ENCODE measurements at regions not wholly inside any gene's neighbourhood (a gene's known extent, or its start where the extent isn't known, plus 50 kb on each side); places are given as distances from the start of the nearest gene placed in this dataset.

- DNase-seq (no peak), ATAC-seq (replicated peaks in 1 of 2) (no peak)
- Mint-ChIP-seq H3K4me3 (no peak overlapping the region), H3K27ac (no peak overlapping the region), H3K36me3 (ENCODE audit: insufficient read depth in 2 of 2) (no peaks in the 10 kb centered on the region), H3K4me1 (ENCODE audit: low read depth) (no peaks in the 10 kb centered on the region), H3K9me3 (peaks cover 3 to 5% of the 10 kb centered on the region in 2 donors), H3K27me3 (ENCODE audit: low read depth) (no peaks in the 10 kb centered on the region)
These were observed 344.9 kb downstream of the EFNA5 start for GRCh38 chr5:107325866-107326265.

- ATAC-seq (replicated peaks in 1 of 2): no peak
- no peaks in the 10 kb centered on the region for H3K27me3 Mint-ChIP-seq (ENCODE audit: low read depth)
- H3K4me1 Mint-ChIP-seq (ENCODE audit: low read depth): no peaks in the 10 kb centered on the region
- H3K36me3 Mint-ChIP-seq (ENCODE audit: insufficient read depth in 2 of 2): no peaks in the 10 kb centered on the region
- no peak overlapping the region for H3K27ac Mint-ChIP-seq
- peaks cover 0 to 5% of the 10 kb centered on the region in 2 donors for H3K9me3 Mint-ChIP-seq
- no peak overlapping the region for H3K4me3 Mint-ChIP-seq
- no peak for DNase-seq
These were observed 345.9 kb downstream of the EFNA5 start for GRCh38 chr5:107324809-107325208.

DNA sequence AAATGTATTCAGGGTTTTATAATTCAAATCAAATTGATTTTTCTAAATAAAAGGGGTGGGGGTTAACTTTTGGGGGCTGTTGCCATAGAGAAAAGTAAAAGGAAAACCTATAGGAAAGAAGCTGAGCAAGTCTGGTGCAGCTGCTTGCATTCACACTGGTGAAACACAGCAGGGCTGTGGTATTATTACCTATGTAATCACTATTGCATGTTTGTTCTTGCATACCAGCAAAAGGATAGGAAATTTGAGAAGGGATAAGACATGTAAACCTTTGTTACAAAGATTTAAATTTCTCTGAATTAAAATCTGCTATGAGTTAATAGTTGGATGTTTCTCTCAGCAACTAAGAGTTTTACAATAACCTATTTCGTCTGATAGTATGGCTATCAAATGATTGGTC is 346.7 kb downstream of the EFNA5 start:
- Mint-ChIP-seq H3K36me3 (ENCODE audit: insufficient read depth in 2 of 2) (no peaks in the 10 kb centered on the region), H3K27ac (no peak overlapping the region), H3K27me3 (ENCODE audit: low read depth) (no peaks in the 10 kb centered on the region), H3K4me3 (no peak overlapping the region), H3K4me1 (ENCODE audit: low read depth) (no peaks in the 10 kb centered on the region), H3K9me3 (peaks cover 0 to 4% of the 10 kb centered on the region in 2 donors)
- no peak for DNase-seq
- no peak for ATAC-seq (replicated peaks in 1 of 2)

- DNase-seq (no peak), ATAC-seq (replicated peaks in 1 of 2) (no peak)
- H3K4me3 Mint-ChIP-seq: no peak overlapping the region
- no peaks in the 10 kb centered on the region for H3K27me3 Mint-ChIP-seq (ENCODE audit: low read depth)
- H3K27ac Mint-ChIP-seq: no peak overlapping the region
- peaks cover 0 to 3% of the 10 kb centered on the region in 2 donors for H3K9me3 Mint-ChIP-seq
- no peaks in the 10 kb centered on the region for H3K36me3 Mint-ChIP-seq (ENCODE audit: insufficient read depth in 2 of 2)
- H3K4me1 Mint-ChIP-seq (ENCODE audit: low read depth): no peaks in the 10 kb centered on the region
These were observed 347.2 kb downstream of the EFNA5 start for GRCh38 chr5:107323536-107323935.

DNA sequence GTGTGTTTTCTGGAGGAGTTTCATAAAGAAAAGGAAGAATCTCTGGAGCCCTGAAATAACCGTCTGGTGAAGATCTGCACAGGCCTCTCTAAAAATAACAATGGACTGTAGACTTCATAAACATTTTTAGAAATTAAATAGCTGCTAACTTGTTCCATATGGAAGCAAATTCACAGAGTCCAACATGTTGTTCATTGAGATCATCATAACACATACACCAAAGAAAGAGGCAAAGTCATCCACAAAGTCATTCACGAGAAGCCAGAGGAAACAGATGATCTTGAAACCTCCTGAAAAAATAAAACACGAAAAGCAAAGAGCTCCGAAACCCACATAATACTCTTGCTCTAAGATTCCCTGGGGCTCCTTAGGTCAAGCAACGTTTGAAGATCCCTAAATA is 347.8 kb downstream of the EFNA5 start:
- H3K9me3 Mint-ChIP-seq: peaks cover 0 to 2% of the 10 kb centered on the region in 2 donors
- H3K4me1 Mint-ChIP-seq (ENCODE audit: low read depth): no peaks in the 10 kb centered on the region
- no peak overlapping the region for H3K4me3 Mint-ChIP-seq
- no peaks in the 10 kb centered on the region for H3K27me3 Mint-ChIP-seq (ENCODE audit: low read depth)
- H3K27ac Mint-ChIP-seq: no peak overlapping the region
- ATAC-seq (replicated peaks in 1 of 2) (no peak), DNase-seq (no peak)
- H3K36me3 Mint-ChIP-seq (ENCODE audit: insufficient read depth in 2 of 2): no peaks in the 10 kb centered on the region

GRCh38 chr5:107321906-107322305 is 348.8 kb downstream of the EFNA5 start:
- no peak overlapping the region for H3K4me3 Mint-ChIP-seq
- ATAC-seq (replicated peaks in 1 of 2) (no peak), DNase-seq (no peak)
- no peaks in the 10 kb centered on the region for H3K27me3 Mint-ChIP-seq (ENCODE audit: low read depth)
- peaks cover 0 to 2% of the 10 kb centered on the region in 2 donors for H3K9me3 Mint-ChIP-seq
- H3K4me1 Mint-ChIP-seq (ENCODE audit: low read depth): no peaks in the 10 kb centered on the region
- H3K36me3 Mint-ChIP-seq (ENCODE audit: insufficient read depth in 2 of 2): no peaks in the 10 kb centered on the region
- H3K27ac Mint-ChIP-seq: no peak overlapping the region

DNA sequence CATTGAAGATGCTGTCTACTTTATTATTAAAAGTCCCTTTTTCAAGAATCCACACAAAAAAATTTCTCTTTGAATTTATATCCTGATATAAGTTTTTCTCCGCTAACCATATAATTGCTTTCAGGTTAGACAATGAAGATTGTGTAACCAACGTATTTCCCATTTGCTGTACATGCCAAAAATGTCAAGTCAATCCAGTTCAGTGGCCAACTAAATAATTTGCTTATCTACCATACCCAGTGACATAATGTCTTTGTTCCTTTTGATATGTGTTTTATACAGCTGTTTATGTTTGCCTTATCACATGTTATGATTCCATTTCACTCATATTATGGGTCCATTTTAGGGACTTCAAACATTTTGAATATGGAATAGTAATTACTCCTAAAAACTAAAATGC is 349.9 kb downstream of the EFNA5 start:
- Mint-ChIP-seq H3K36me3 (ENCODE audit: insufficient read depth in 2 of 2) (no peaks in the 10 kb centered on the region), H3K9me3 (peaks cover 0 to 2% of the 10 kb centered on the region in 2 donors), H3K27me3 (ENCODE audit: low read depth) (no peaks in the 10 kb centered on the region), H3K27ac (no peak overlapping the region), H3K4me1 (ENCODE audit: low read depth) (no peaks in the 10 kb centered on the region), H3K4me3 (no peak overlapping the region)
- no peak for DNase-seq
- ATAC-seq (replicated peaks in 1 of 2): no peak

DNA sequence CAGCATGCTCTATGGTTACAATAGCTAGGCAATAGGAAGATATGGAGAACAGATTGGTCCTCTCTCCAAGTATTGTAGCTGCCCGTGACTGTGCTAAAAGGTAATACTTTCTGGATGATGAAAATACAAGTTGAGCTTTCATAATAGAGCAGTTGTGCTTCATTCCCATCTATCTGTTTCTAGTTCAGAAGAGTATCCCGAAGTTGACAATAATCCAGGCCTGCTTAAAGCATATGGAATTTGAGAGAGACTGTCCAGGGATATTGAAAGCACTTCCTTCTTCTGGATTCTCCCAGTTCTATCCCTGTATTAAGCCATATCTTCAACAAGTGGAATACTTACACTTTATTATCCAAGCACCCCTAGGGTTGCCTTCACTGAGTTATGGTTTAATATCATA is 350.4 kb downstream of the EFNA5 start:
- no peak for DNase-seq
- Mint-ChIP-seq H3K4me1 (ENCODE audit: low read depth) (no peaks in the 10 kb centered on the region), H3K27ac (no peak overlapping the region), H3K4me3 (no peak overlapping the region), H3K36me3 (ENCODE audit: insufficient read depth in 2 of 2) (no peaks in the 10 kb centered on the region), H3K27me3 (ENCODE audit: low read depth) (no peaks in the 10 kb centered on the region), H3K9me3 (no peaks in the 10 kb centered on the region)
- no peak for ATAC-seq (replicated peaks in 1 of 2)

DNA sequence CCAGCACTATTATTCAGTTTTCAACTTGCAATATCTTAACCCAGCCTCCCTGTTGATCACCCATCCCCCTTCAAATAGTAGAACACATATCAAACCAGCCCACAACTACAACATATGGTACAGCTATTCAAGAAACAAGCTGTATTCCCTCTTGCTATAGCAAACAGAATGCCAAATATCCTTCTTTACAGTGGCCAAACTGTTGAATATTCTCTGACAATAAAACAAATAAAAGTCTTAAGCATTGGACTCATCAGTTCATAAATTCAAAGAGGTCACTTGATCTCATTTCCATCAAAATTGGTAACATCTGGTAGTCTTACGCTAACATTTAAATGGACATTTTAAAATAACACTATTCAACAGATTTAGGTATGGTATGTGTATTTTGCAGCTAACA is 350.8 kb downstream of the EFNA5 start:
- no peak overlapping the region for H3K4me3 Mint-ChIP-seq
- H3K27me3 Mint-ChIP-seq (ENCODE audit: low read depth): no peaks in the 10 kb centered on the region
- H3K36me3 Mint-ChIP-seq (ENCODE audit: insufficient read depth in 2 of 2): no peaks in the 10 kb centered on the region
- no peak overlapping the region for H3K27ac Mint-ChIP-seq
- H3K9me3 Mint-ChIP-seq: no peaks in the 10 kb centered on the region
- DNase-seq (no peak), ATAC-seq (replicated peaks in 1 of 2) (no peak)
- no peaks in the 10 kb centered on the region for H3K4me1 Mint-ChIP-seq (ENCODE audit: low read depth)

GRCh38 chr5:107314330-107314729 is 356.4 kb downstream of the EFNA5 start:
- Mint-ChIP-seq H3K4me1 (ENCODE audit: low read depth) (no peaks in the 10 kb centered on the region), H3K27ac (no peak overlapping the region), H3K36me3 (ENCODE audit: insufficient read depth in 2 of 2) (no peaks in the 10 kb centered on the region), H3K4me3 (no peak overlapping the region), H3K27me3 (ENCODE audit: low read depth) (no peaks in the 10 kb centered on the region), H3K9me3 (no peaks in the 10 kb centered on the region)
- DNase-seq (no peak), ATAC-seq (replicated peaks in 1 of 2) (no peak)

GRCh38 chr5:107313921-107314320 is 356.8 kb downstream of the EFNA5 start:
- DNase-seq (no peak), ATAC-seq (replicated peaks in 1 of 2) (no peak)
- no peaks in the 10 kb centered on the region for H3K4me1 Mint-ChIP-seq (ENCODE audit: low read depth)
- H3K27ac Mint-ChIP-seq: no peak overlapping the region
- no peaks in the 10 kb centered on the region for H3K27me3 Mint-ChIP-seq (ENCODE audit: low read depth)
- no peaks in the 10 kb centered on the region for H3K36me3 Mint-ChIP-seq (ENCODE audit: insufficient read depth in 2 of 2)
- no peak overlapping the region for H3K4me3 Mint-ChIP-seq
- no peaks in the 10 kb centered on the region for H3K9me3 Mint-ChIP-seq

GRCh38 chr5:107313098-107313497 is 357.6 kb downstream of the EFNA5 start:
- H3K4me1 Mint-ChIP-seq (ENCODE audit: low read depth): no peaks in the 10 kb centered on the region
- H3K27me3 Mint-ChIP-seq (ENCODE audit: low read depth): no peaks in the 10 kb centered on the region
- ATAC-seq (replicated peaks in 1 of 2): no peak
- H3K4me3 Mint-ChIP-seq: no peak overlapping the region
- no peaks in the 10 kb centered on the region for H3K9me3 Mint-ChIP-seq
- no peak overlapping the region for H3K27ac Mint-ChIP-seq
- no peaks in the 10 kb centered on the region for H3K36me3 Mint-ChIP-seq (ENCODE audit: insufficient read depth in 2 of 2)
- DNase-seq: no peak

GRCh38 chr5:107310181-107310580 is 360.6 kb downstream of the EFNA5 start:
- DNase-seq (no peak), ATAC-seq (replicated peaks in 1 of 2) (no peak)
- Mint-ChIP-seq H3K9me3 (peaks cover 0 to 4% of the 10 kb centered on the region in 2 donors), H3K36me3 (ENCODE audit: insufficient read depth in 2 of 2) (no peaks in the 10 kb centered on the region), H3K27ac (no peak overlapping the region), H3K27me3 (ENCODE audit: low read depth) (peaks cover 6% of the 10 kb centered on the region), H3K4me3 (no peak overlapping the region), H3K4me1 (ENCODE audit: low read depth) (no peaks in the 10 kb centered on the region)

GRCh38 chr5:107306594-107306993 is 364.1 kb downstream of the EFNA5 start:
- no peaks in the 10 kb centered on the region for H3K4me1 Mint-ChIP-seq (ENCODE audit: low read depth)
- H3K4me3 Mint-ChIP-seq: no peak overlapping the region
- DNase-seq: no peak
- peaks cover 9% of the 10 kb centered on the region for H3K27me3 Mint-ChIP-seq (ENCODE audit: low read depth)
- peaks cover 2 to 8% of the 10 kb centered on the region in 2 donors for H3K9me3 Mint-ChIP-seq
- no peaks in the 10 kb centered on the region for H3K36me3 Mint-ChIP-seq (ENCODE audit: insufficient read depth in 2 of 2)
- no peak overlapping the region for H3K27ac Mint-ChIP-seq
- ATAC-seq (replicated peaks in 1 of 2): no peak

Measured in activated T-cell treated with anti-CD3 and anti-CD28 coated beads, Interleukin-2, amount 50 U/mL, for 72 hours (primary cell).